ENCODE measurements at regions not wholly inside any gene's neighbourhood (a gene's known extent, or its start where the extent isn't known, plus 50 kb on each side); places are given as distances from the start of the nearest gene placed in this dataset.

DNA sequence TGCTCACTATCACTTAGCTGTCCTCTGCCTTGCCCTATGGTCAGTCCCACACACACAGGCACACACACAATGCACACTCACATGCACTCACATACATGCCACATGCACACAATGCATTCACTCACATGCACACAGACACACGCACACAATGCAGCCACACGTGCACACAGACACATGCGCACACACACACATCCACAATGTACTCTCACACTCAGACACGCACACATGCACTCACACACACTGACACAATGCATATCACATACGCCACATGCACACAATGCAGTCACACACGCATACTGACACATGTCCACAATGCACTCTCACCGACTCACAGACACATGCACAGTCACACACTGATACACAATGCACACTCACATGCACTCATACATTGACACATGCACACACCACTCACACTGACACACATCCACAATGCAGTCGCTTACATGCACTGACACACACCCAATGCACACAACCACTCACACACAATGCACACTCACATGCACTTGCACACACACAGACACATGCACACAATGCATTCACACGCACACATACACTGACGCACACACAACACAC lies 99.7 kb downstream of the ENGASE start:
- TF ChIP-seq, protein P1, sequence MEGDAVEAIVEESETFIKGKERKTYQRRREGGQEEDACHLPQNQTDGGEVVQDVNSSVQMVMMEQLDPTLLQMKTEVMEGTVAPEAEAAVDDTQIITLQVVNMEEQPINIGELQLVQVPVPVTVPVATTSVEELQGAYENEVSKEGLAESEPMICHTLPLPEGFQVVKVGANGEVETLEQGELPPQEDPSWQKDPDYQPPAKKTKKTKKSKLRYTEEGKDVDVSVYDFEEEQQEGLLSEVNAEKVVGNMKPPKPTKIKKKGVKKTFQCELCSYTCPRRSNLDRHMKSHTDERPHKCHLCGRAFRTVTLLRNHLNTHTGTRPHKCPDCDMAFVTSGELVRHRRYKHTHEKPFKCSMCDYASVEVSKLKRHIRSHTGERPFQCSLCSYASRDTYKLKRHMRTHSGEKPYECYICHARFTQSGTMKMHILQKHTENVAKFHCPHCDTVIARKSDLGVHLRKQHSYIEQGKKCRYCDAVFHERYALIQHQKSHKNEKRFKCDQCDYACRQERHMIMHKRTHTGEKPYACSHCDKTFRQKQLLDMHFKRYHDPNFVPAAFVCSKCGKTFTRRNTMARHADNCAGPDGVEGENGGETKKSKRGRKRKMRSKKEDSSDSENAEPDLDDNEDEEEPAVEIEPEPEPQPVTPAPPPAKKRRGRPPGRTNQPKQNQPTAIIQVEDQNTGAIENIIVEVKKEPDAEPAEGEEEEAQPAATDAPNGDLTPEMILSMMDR (IDR thresholded peaks at IDR 0.05; ENCODE audit: borderline replicate concordance, extremely low read depth, low read length, poor library complexity, severe bottlenecking), result no peak
- TF ChIP-seq EZH2 (IDR thresholded peaks at IDR 0.05; ENCODE audit: borderline replicate concordance, low read depth, low read length, severe bottlenecking), result no peak

All from DND-41 (cell line).